Activated CD4-positive, alpha-beta T cell treated with anti-CD3 and anti-CD28 coated beads, Interleukin-2, amount 50 U/mL, for 48 hours (primary cell): ENCODE measurements at regions not wholly inside any gene's neighbourhood (a gene's known extent, or its start where the extent isn't known, plus 50 kb on each side); places are given as distances from the start of the nearest gene placed in this dataset.
"Not testable (repeated sequence)": the region's sequence is repeated elsewhere in the genome, so short reads cannot be mapped to it uniquely, and the experiment has no call there.

Experiments used
- DNase-seq, 2 experiments: peaks; one replicate each; pipeline ENCODE4 v3.0.0-alpha.2; 2020

DNA sequence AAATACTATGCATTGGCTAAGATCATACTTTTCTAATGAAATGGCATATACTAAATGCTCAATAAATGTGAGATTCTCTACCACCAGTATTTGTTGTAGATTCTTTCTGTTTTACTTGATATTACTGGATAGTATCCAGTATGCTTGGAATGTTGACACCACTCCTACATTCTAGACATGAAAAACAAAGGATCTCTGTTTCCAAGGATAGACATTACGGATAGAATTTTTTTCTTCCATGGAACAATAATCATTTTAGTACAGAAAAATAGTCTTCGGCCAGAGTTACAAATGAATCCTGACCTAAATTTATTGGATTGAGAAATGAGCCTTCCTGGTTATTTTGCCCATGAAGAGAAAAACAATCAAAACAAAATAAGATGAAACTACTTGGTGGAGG, 258.2 kb upstream of the NT5E start:
- DNase-seq, result no peak

- DNase-seq, result no peak
Measured at GRCh38 chr6:85186546-85187175, 263.2 kb upstream of the NT5E start.

GRCh38 chr6:85185977-85186376, 263.9 kb upstream of the NT5E start:
- DNase-seq, result no peak

GRCh38 chr6:85183841-85184240, 266.0 kb upstream of the NT5E start:
- DNase-seq, result no peak

GRCh38 chr6:85172705-85173104, 277.2 kb upstream of the NT5E start:
- DNase-seq, result no peak

GRCh38 chr6:85172161-85172560, 277.7 kb upstream of the NT5E start:
- DNase-seq, result no peak

DNA sequence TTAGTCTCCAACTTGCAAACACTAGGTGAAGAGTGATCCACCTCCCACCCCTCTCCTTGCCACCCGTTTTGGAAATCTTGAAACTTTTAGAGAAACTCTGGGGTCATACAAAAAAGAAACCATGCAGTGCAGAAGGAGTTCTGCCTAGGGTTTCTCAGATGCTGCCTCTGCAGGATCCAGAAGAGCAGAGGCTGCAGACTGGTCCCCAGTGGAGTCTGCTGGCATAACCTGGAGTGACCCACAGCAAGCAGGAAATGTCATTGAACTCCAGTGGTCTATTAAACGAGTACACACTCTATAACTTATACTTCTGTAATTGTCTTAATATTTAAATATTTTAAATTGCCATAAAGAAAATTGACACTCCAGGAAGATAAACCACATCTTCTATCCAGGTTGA, 280.7 kb upstream of the NT5E start:
- no peak for DNase-seq

- no peak for DNase-seq
Measured at GRCh38 chr6:85168146-85168545, 281.7 kb upstream of the NT5E start.

GRCh38 chr6:85166114-85166741, 283.7 kb upstream of the NT5E start:
- DNase-seq, result no peak

GRCh38 chr6:85163156-85164080, 286.5 kb upstream of the NT5E start:
- no peak for DNase-seq

DNA sequence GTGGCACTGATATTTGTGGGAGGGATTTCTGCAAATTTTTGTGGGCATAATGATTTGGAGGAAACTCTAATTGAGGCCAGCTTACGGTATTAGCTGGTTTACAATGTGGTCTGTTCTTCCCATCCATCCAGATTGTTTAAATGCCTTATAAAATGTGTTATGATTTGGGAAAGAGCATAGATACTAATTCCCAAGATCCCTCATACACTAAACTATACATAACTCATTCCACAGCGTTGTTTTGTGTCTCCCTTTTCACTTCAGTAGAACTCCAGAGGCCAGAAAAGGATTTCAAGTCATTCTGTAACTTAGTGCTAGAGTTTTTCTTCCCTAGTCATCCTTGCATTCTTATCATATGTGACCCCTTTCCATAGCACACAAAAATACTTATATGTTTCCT, 292.6 kb upstream of the NT5E start:
- no peak for DNase-seq

DNA sequence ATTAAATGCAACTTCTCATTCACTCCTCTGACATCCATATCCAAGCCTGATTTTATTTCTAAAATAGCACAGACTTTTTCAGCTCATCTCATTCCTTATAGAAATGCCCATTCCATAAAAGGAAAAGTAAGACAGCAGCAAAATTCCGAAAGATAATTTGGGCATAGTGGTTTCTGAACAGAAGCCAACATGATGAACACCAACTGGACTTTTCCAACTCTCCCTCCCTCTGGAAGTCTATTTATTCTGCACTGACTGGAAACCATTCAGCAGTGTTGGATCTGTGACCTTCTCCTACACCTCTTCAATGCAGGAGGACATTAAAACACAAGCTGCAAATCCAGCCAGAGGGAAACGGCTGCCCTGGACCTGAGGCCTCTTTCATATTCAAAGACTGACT, 306.2 kb upstream of the NT5E start:
- DNase-seq, result no peak

GRCh38 chr6:85137865-85138264, 312.0 kb upstream of the NT5E start:
- DNase-seq, result no peak

- DNase-seq, result no peak
Measured at GRCh38 chr6:85136310-85136709, 313.6 kb upstream of the NT5E start.

DNA sequence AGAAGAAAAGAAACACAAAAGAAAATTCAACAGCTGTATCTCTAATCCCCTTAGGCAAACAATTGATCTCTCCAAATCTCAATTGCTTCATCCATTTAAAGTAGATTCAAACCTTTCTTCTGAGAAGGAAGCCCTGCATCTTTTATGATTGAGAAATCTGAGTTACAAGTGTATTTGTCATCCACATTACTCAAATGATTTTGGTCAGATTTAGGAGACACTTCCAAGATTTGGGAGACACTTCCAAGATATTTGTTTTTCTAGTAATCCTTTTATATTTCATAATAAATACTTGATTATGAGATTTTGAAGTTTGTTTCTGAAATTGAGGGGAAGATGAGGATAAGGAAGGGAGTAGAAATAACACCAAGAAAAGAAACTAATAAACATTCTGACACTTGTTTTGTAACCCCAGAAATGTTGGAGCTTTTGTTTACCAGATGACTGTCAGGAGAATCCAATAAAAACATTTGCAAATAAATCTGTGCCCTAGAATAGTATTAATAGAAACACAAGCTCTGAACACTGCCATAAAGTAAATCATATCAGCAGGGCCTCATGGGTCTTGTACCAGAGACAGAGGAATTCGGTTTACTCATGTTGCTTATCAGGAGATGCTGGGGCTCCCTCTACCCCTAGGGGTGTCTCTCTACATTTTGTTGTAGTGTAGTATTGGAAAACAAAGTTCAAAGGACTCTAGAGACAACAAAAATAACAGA, 314.3 kb upstream of the NT5E start:
- no peak for DNase-seq

DNA sequence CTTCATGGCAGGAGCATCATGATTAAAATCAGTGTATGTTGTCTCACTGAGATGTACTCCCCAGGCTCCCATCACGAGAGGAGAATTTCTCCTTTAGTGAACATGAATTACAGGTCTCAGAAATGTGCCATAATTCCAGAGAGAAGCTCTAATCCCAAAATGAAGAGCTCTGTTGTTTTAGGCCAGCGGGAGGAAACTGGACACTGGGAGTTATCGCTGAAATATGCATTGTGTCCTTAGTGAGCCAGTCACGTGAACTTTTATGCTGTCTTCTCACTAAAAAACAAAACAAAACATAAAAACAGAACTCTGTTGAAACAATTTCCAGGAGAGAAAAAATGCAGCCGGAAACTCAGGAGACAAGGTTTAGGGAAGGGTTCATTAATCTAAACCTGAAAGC, 315.7 kb upstream of the NT5E start:
- DNase-seq, result no peak

DNA sequence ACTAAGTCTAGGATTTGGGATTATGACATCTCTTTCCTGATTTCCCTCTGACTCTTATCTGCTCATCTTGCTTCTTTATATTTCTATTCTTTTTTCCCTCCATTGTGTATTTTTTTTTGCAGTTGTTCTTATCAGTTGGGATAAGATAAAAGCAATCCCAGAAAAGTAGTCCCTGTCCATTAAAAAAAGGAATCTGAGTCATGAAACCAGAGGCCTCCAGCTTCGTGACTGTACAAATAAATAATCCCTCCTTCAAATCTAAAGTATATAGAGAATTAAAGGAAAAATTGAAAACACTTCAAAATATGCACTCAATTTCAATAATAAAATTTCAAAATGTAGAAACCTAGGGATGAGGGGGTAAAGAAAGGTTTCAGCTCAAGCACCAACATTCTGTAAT, 317.8 kb upstream of the NT5E start:
- no peak for DNase-seq

GRCh38 chr6:85130743-85131142, 319.1 kb upstream of the NT5E start:
- no peak for DNase-seq

DNA sequence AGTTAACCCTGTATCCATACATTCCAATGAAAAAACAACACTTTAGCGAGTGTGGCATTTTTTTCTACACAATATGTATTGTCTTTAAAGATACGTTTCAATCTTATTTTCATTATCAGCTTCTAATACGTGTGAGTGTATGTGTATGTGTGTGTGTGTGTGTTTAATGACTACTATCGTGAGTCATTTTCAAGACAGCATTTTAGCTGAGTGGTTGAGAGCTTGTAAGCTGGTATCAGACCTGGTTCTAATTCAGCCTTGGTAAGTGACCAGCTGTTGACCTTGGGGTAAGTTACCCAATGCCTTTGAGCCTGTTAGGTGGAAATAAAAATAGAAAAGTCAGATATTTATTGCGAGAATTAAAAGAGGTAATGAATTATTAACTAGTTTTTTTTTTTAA, 320.0 kb upstream of the NT5E start:
- DNase-seq, result no peak

DNA sequence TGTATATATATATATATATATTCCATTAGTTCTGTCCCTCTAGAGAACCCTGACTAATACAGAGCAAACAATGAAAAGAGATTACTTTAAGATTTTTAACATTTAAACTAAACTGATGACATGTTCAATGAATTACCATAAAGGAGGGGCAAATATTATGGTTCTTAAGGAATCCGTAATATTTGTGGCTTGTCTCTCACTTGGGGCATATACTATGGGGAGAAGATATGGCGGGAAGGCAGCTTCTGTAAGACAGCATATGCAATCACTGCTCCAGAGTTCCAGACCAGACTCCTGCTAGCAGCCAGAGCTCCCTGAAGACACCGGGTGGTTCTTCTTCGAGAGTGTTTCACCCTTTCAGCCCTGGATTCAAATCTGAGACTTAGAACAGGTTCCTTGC, 321.1 kb upstream of the NT5E start:
- no peak for DNase-seq

DNA sequence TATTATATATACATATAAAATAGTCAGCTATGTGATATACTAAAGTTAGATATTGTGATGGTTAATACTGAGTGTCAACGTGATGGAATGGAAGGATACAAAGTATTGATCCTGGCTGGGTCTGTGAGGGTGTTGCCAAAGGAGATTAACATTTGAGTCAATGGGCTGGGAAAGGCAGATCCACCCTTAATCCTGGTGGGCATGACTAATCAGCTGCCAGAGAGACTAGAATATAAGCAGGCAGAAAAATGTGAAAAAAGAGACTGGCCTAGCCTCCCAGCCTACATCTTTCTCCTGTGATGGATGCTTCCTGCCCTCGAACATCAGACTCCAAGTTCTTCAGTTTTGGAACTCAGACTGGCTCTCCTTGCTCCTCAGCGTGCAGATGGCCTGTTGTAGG, 321.6 kb upstream of the NT5E start:
- not testable (repeated sequence) for DNase-seq

GRCh38 chr6:85127696-85128243, 322.1 kb upstream of the NT5E start:
- DNase-seq, result no peak

- DNase-seq, result no peak
Measured at GRCh38 chr6:85127168-85127498, 322.8 kb upstream of the NT5E start.
